SK-N-SH (cell line): ENCODE measurements at regions not wholly inside any gene's neighbourhood (a gene's known extent, or its start where the extent isn't known, plus 50 kb on each side); places are given as distances from the start of the nearest gene placed in this dataset.
"Not testable (repeated sequence)": the region's sequence is repeated elsewhere in the genome, so short reads cannot be mapped to it uniquely, and the experiment has no call there.

Experiments used
- CTCF ChIA-PET: fragments of 300-600, 350-600 bp; formaldehyde crosslinking; extraction: SDS; loops from one replicate; lab custom pipeline; 2021; lab: Yijun Ruan, JAX
- POLR2A ChIA-PET: fragments of 350-600 bp; sonication (Branson Sonifier 250); formaldehyde crosslinking; extraction: SDS; loops from one replicate; lab custom pipeline; 2020; ENCODE audit warnings: antibody characterized with exemption, inconsistent platforms; lab: Yijun Ruan, JAX
- DNase-seq: peaks from one replicate; pipeline ENCODE4 v3.0.0; 2012
- H2AFZ ChIP-seq: fragments of 200-600 bp; sonication (generic); 2 replicates; pipeline ENCODE4 v1.8.1; 2016; ENCODE audit warnings: antibody characterized with exemption, mild to moderate bottlenecking, low read depth
- H3F3A ChIP-seq: fragments of 200-600 bp; sonication (generic); replicated peaks from 2 replicates; pipeline ENCODE3; 2016; ENCODE audit warnings: antibody characterized with exemption, mild to moderate bottlenecking; ENCODE audit not compliant: insufficient read depth
- H3K27ac ChIP-seq, 2 experiments: fragments of 200-500 bp in 1 of 2; fragments of 200-600 bp in 1 of 2; sonication (Bioruptor generic) in 1 of 2; sonication (generic), shearing (Covaris generic) in 1 of 2; 2 replicates each; pipeline versions ENCODE4 v1.5.1 to v1.6.1; 2014 to 2016; ENCODE audit warnings: low read depth in 2 of 2, inconsistent platforms in 1 of 2, low read length in 1 of 2, mild to moderate bottlenecking in 1 of 2, mixed read lengths in 1 of 2
- H3K27me3 ChIP-seq: fragments of 200-600 bp; sonication (generic), shearing (Covaris generic); 2 replicates; pipeline ENCODE4 v1.6.1; 2016; ENCODE audit warnings: mixed run types; ENCODE audit not compliant: insufficient read depth
- H3K36me3 ChIP-seq, 2 experiments: fragments of 200-500 bp in 1 of 2; fragments of 200-600 bp in 1 of 2; sonication (Bioruptor generic) in 1 of 2; sonication (generic) in 1 of 2; replicated peaks in 1 of 2; 2 replicates each; pipeline versions ENCODE3 to v1.5.1; 2014 to 2016; ENCODE audit warnings: low read length in 1 of 2, mild to moderate bottlenecking in 1 of 2; ENCODE audit not compliant: insufficient read depth in 2 of 2, control insufficient read depth in 1 of 2
- H3K4me1 ChIP-seq, 2 experiments: fragments of 200-500 bp in 1 of 2; fragments of 200-600 bp in 1 of 2; sonication (Bioruptor generic) in 1 of 2; sonication (generic), shearing (Covaris generic) in 1 of 2; 2 replicates each; pipeline versions ENCODE4 v1.5.1 to v1.6.1; 2014 to 2016; ENCODE audit warnings: low read depth in 1 of 2, low read length in 1 of 2, mixed run types in 1 of 2; ENCODE audit not compliant: insufficient read depth in 2 of 2, control insufficient read depth in 1 of 2
- H3K4me2 ChIP-seq: fragments of 200-600 bp; sonication (generic), shearing (Covaris generic); 2 replicates; pipeline ENCODE4 v1.6.1; 2017; ENCODE audit warnings: mixed run types
- H3K4me3 ChIP-seq, 2 experiments: fragments of 200-500 bp in 1 of 2; fragments of 200-600 bp in 1 of 2; sonication (Bioruptor generic) in 1 of 2; sonication (generic), shearing (Covaris generic) in 1 of 2; 2 replicates each; pipeline versions ENCODE4 v1.5.1 to v1.8.1; 2014 to 2016; ENCODE audit warnings: low read depth in 2 of 2, inconsistent platforms in 1 of 2, low read length in 1 of 2, mild to moderate bottlenecking in 1 of 2, mixed read lengths in 1 of 2, moderate library complexity in 1 of 2
- H3K79me2 ChIP-seq: fragments of 200-600 bp; sonication (generic); 2 replicates; pipeline ENCODE4 v1.8.1; 2017; ENCODE audit warnings: mild to moderate bottlenecking; ENCODE audit not compliant: insufficient read depth
- H3K9ac ChIP-seq: fragments of 200-600 bp; sonication (generic); 2 replicates; pipeline ENCODE4 v1.6.1; 2017; ENCODE audit warnings: mixed run types
- H3K9me2 ChIP-seq: fragments of 200-600 bp; sonication (generic); 2 replicates; pipeline ENCODE4 v1.6.1; 2017; ENCODE audit warnings: mixed run types
- H3K9me3 ChIP-seq: fragments of 200-600 bp; sonication (generic); 2 replicates; pipeline ENCODE4 v1.6.1; 2017; ENCODE audit warnings: mixed run types, mild to moderate bottlenecking, moderate library complexity
- H4K20me1 ChIP-seq: fragments of 200-600 bp; sonication (generic); 2 replicates; pipeline ENCODE4 v1.6.1; 2017; ENCODE audit warnings: mild to moderate bottlenecking, mixed run types; ENCODE audit not compliant: insufficient read depth
- FOXJ3 ChIP-seq: sonication (generic); formaldehyde crosslinking; IDR thresholded peaks from 2 replicates; pipeline ENCODE4 v1.5.1; 2020; ENCODE audit warnings: mild to moderate bottlenecking, missing genetic modification reagents
- GATA2 ChIP-seq: sonication (generic); formaldehyde crosslinking; IDR thresholded peaks from 2 replicates; pipeline ENCODE4 v1.5.0; 2020; ENCODE audit warnings: mild to moderate bottlenecking, missing genetic modification reagents
- JUND ChIP-seq: IDR thresholded peaks from 2 replicates; pipeline ENCODE4 v1.4.0; 2012
- NFIC ChIP-seq: IDR thresholded peaks from 2 replicates; pipeline ENCODE4 v1.4.0; 2012; ENCODE audit warnings: borderline replicate concordance
- RAD21 ChIP-seq: IDR thresholded peaks from 2 replicates; pipeline ENCODE4 v1.6.1; 2012; ENCODE audit warnings: mild to moderate bottlenecking, low read length
- TAF1 ChIP-seq: IDR thresholded peaks from 2 replicates; pipeline ENCODE4 v1.6.1; 2012; ENCODE audit warnings: low read depth, mild to moderate bottlenecking, low read length, moderate library complexity, borderline replicate concordance
- TEAD4 ChIP-seq: IDR thresholded peaks from 2 replicates; pipeline ENCODE4 v1.4.0; 2012; ENCODE audit warnings: mild to moderate bottlenecking, borderline replicate concordance; ENCODE audit not compliant: insufficient read depth
- WGBS: methylation state at CpG from one replicate; pipeline ENCODE4 v1.1.6; 2017; ENCODE audit warnings: low lambda C conversion rate; 5-methylcytosine and 5-hydroxymethylcytosine counted together

GRCh38 chr16:80250381-80250780 lies 290.4 kb upstream of the DYNLRB2 start (continued):
- TF ChIP-seq FOXJ3 (CRISPR knock-in tag) (no peak), TEAD4 (no peak), RAD21 (no peak), TAF1 (no peak), JUND (no peak)

GRCh38 chr16:80243303-80243702 lies 297.5 kb upstream of the DYNLRB2 start:
- POLR2A ChIA-PET, CTCF ChIA-PET: not testable (repeated sequence)
- WGBS, result no CpG with 5 or more reads among the region's 30 CpGs

GRCh38 chr16:80242279-80242678 lies 298.5 kb upstream of the DYNLRB2 start:
- H3K9ac ChIP-seq, H3K9me2 ChIP-seq, H3K4me1 ChIP-seq, H3K27me3 ChIP-seq, CTCF ChIA-PET, H3K27ac ChIP-seq, H2AFZ ChIP-seq, H3F3A ChIP-seq, POLR2A ChIA-PET, DNase-seq, H3K4me2 ChIP-seq, H3K9me3 ChIP-seq, H3K4me3 ChIP-seq, H3K79me2 ChIP-seq, H3K36me3 ChIP-seq, H4K20me1 ChIP-seq: not testable (repeated sequence)
- 10% methylated on average over 1 of the region's 4 CpGs for WGBS

More at GRCh38 chr16:80243303-80243702, 297.5 kb upstream of the DYNLRB2 start:
- H3K4me3 ChIP-seq, H3K79me2 ChIP-seq, H3K4me1 ChIP-seq, H3K9ac ChIP-seq, H4K20me1 ChIP-seq, H3K9me2 ChIP-seq, DNase-seq, H3K4me2 ChIP-seq, H3K27me3 ChIP-seq, H3K36me3 ChIP-seq, H3K27ac ChIP-seq, H2AFZ ChIP-seq, H3F3A ChIP-seq, H3K9me3 ChIP-seq: not testable (repeated sequence)

- Histone ChIP-seq H3K4me2 (no peak overlapping the region), H4K20me1 (no peaks in the 10 kb centered on the region), H3K9me2 (no peaks in the 10 kb centered on the region), H3K27me3 (no peaks in the 10 kb centered on the region), H3K9me3 (no peaks in the 10 kb centered on the region), H3F3A (no peaks in the 10 kb centered on the region), H3K9ac (no peak overlapping the region), H3K79me2 (no peaks in the 10 kb centered on the region), H3K36me3 (no peaks in the 10 kb centered on the region)
- peak; percentile 44 for DNase-seq
- CTCF ChIA-PET, result interaction anchor here (0.6 to 0.7 kb wide), 3 partner anchors 30 to 943 kb away, joined by 3 read pairs; no protein-coding TSS in a partner anchor
- WGBS, result 32% methylated on average over 8 of the region's 8 CpGs
- POLR2A ChIA-PET, result no interaction called here
- TF ChIP-seq NFIC, result no peak
- peak; percentile 69 for TF ChIP-seq GATA2 (CRISPR knock-in tag)
- TF ChIP-seq, all 33 proteins: peak for 1
- H3K27ac ChIP-seq, result no peak overlapping the region
- H3K4me1 ChIP-seq, result peaks cover 0 to 4% of the 10 kb centered on the region in 2 experiments; a peak in 1 of 4 replicates
- no peak overlapping the region for H3K4me3 ChIP-seq
- H2AFZ ChIP-seq, result no peak overlapping the region
Observed at GRCh38 chr16:80233097-80233835, 307.5 kb upstream of the DYNLRB2 start.
